Esophagus squamous epithelium (tissue), 5 donors: ENCODE measurements at regions not wholly inside any gene's neighbourhood (a gene's known extent, or its start where the extent isn't known, plus 50 kb on each side); places are given as distances from the start of the nearest gene placed in this dataset.

Experiments used
- DNase-seq: peaks from one replicate; lab custom pipeline; 2025; lab: John Stamatoyannopoulos, UW
- H3K27ac ChIP-seq, 4 donors: fragments of 200-600 bp; sonication (generic); one replicate each; pipeline ENCODE4 v1.5.1; 2016 to 2019; ENCODE audit warnings: mild to moderate bottlenecking in 1 of 4
- H3K27me3 ChIP-seq, 4 donors: fragments of 200-600 bp; sonication (generic); 1 replicate in 3 of 4; 2 replicates in 1 of 4; pipeline versions ENCODE4 v1.5.1 to v1.6.0; 2017 to 2021; ENCODE audit warnings: antibody characterized with exemption in 1 of 4
- H3K36me3 ChIP-seq, 3 donors: fragments of 200-600 bp; sonication (generic); one replicate each; pipeline ENCODE4 v1.5.1; 2016 to 2019
- H3K4me1 ChIP-seq, 3 donors: fragments of 200-600 bp; sonication (generic); one replicate each; pipeline ENCODE4 v1.5.1; 2017 to 2019
- H3K4me3 ChIP-seq, 4 donors: fragments of 200-600 bp; sonication (generic); 1 replicate in 3 of 4; 2 replicates in 1 of 4; pipeline ENCODE4 v1.5.1; 2016 to 2019; ENCODE audit warnings: mild to moderate bottlenecking in 2 of 4, moderate library complexity in 1 of 4
- H3K9me3 ChIP-seq, 3 donors: fragments of 200-600 bp; sonication (generic); one replicate each; pipeline ENCODE4 v1.5.1; 2016 to 2019
- POLR2A ChIP-seq, 4 donors: fragments of 450-650 bp; IDR thresholded peaks; one replicate each; pipeline ENCODE4 v1.6.1; 2017; ENCODE audit warnings: antibody characterized with exemption in 4 of 4, mild to moderate bottlenecking in 4 of 4, moderate library complexity in 3 of 4
- WGBS, 2 donors: methylation state at CpG; one replicate each; pipeline ENCODE4 v1.1.5; 2018; 5-methylcytosine and 5-hydroxymethylcytosine counted together
- intact Hi-C: fragments of 100-400 bp; cut with DNase I; formaldehyde crosslinking; loops from one replicate; pipeline ENCODE4 v1.15.0; 2022
- TF ChIP-seq, protein P1 (sequence below), 6 experiments: fragments of 450-650 bp in 4 of 6; fragments of 200-600 bp in 2 of 6; sonication (generic) in 2 of 6; IDR thresholded peaks; one replicate each; pipeline ENCODE4 v1.5.1; 2016 to 2019; ENCODE audit warnings: antibody characterized with exemption in 6 of 6, mild to moderate bottlenecking in 4 of 6, moderate library complexity in 4 of 6
- donor health status: DM: yes; HTN: yes; CAD: no.

- no peak overlapping the region for H3K4me3 ChIP-seq
- H3K36me3 ChIP-seq = no peaks in the 10 kb centered on the region
- no peak overlapping the region for H3K27ac ChIP-seq
- H3K9me3 ChIP-seq = no peaks in the 10 kb centered on the region
- DNase-seq = no peak
- intact Hi-C loops = no loop called here
- TF ChIP-seq, protein P1, sequence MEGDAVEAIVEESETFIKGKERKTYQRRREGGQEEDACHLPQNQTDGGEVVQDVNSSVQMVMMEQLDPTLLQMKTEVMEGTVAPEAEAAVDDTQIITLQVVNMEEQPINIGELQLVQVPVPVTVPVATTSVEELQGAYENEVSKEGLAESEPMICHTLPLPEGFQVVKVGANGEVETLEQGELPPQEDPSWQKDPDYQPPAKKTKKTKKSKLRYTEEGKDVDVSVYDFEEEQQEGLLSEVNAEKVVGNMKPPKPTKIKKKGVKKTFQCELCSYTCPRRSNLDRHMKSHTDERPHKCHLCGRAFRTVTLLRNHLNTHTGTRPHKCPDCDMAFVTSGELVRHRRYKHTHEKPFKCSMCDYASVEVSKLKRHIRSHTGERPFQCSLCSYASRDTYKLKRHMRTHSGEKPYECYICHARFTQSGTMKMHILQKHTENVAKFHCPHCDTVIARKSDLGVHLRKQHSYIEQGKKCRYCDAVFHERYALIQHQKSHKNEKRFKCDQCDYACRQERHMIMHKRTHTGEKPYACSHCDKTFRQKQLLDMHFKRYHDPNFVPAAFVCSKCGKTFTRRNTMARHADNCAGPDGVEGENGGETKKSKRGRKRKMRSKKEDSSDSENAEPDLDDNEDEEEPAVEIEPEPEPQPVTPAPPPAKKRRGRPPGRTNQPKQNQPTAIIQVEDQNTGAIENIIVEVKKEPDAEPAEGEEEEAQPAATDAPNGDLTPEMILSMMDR (IDR thresholded peaks at IDR 0.05) = no peak
- no peak for TF ChIP-seq POLR2A (IDR thresholded peaks at IDR 0.05)
- WGBS, 2 donors = 48 to 50% methylated on average over 1 of the region's 1 CpG
- no peaks in the 10 kb centered on the region for H3K4me1 ChIP-seq
- no peaks in the 10 kb centered on the region for H3K27me3 ChIP-seq
These were observed 353.6 kb upstream of the RGMB start for GRCh38 chr5:98419825-98420224.

DNA sequence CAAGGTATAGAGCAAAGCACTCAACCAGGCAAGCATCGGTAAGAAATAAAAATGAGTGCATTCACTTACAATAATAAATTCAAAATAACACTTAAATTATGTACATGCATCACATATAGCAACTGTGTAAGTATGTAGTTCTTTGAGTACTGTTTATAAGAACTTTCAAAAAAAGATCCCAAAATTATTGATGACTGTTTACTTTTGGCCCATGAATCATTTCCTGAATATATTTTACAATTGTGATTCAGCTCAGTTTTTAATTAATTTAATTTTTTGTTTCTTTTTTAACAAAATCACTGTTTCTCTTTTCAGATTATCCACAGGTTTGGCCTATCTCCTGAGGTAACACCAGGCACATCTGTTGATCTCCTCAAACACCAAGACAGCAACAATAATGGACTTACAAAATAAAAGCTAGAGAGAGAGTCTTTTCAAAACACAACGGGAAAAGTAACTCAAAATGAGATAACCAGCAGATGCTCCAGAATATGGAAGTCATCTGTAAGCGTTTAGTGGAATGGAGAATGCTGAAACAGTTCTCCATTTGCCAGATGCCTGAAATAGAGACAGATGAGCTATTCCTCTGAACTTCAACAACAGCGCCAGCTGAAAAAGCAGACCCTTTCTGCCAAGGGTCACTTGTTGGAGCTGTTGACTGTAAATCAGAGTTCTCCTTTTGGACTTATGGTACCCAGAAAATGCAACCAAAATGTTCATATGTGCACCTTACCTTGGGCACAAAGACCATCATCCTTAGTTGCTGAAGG lies 348.6 kb upstream of the RGMB start:
- WGBS, 2 donors = 66 to 68% methylated on average over 4 of the region's 4 CpGs
- intact Hi-C loops = no loop called here

GRCh38 chr5:98425640-98426039 lies 347.8 kb upstream of the RGMB start:
- no peaks in the 10 kb centered on the region for H3K36me3 ChIP-seq
- intact Hi-C loops = no loop called here
- no peak for TF ChIP-seq POLR2A (IDR thresholded peaks at IDR 0.05)
- TF ChIP-seq, protein P1 (IDR thresholded peaks at IDR 0.05) = no peak
- peak overlapping the region in 2 of 4 donors; percentile 12 to 37 for H3K27ac ChIP-seq
- H3K4me3 ChIP-seq = no peak overlapping the region
- H3K4me1 ChIP-seq = peaks cover 0 to 11% (median 0%) of the 10 kb centered on the region in 3 donors
- H3K9me3 ChIP-seq = no peaks in the 10 kb centered on the region
- no peaks in the 10 kb centered on the region for H3K27me3 ChIP-seq
- DNase-seq = no peak

More for the DNA sequence above, 348.6 kb upstream of the RGMB start:
- Histone ChIP-seq H3K9me3 (no peaks in the 10 kb centered on the region), H3K27ac (peak overlapping the region in 2 of 4 donors; percentile 12 to 37), H3K27me3 (no peaks in the 10 kb centered on the region), H3K36me3 (no peaks in the 10 kb centered on the region), H3K4me1 (peaks cover 0 to 11% (median 0%) of the 10 kb centered on the region in 3 donors), H3K4me3 (no peak overlapping the region)
- TF ChIP-seq, protein P1 (IDR thresholded peaks at IDR 0.05) = no peak
- no peak for TF ChIP-seq POLR2A (IDR thresholded peaks at IDR 0.05)
- DNase-seq = no peak

- H3K27ac ChIP-seq = no peak overlapping the region
- peaks cover 0 to 11% (median 5%) of the 10 kb centered on the region in 3 donors for H3K4me1 ChIP-seq
- H3K4me3 ChIP-seq = no peak overlapping the region
- intact Hi-C loops = no loop called here
- no peaks in the 10 kb centered on the region for H3K27me3 ChIP-seq
- H3K9me3 ChIP-seq = no peaks in the 10 kb centered on the region
- 21 to 37% methylated on average over 4 of the region's 4 CpGs for WGBS, 2 donors
- TF ChIP-seq POLR2A (IDR thresholded peaks at IDR 0.05) = no peak
- TF ChIP-seq, protein P1 (IDR thresholded peaks at IDR 0.05) = no peak
- no peak for DNase-seq
- no peaks in the 10 kb centered on the region for H3K36me3 ChIP-seq
These were observed 344.7 kb upstream of the RGMB start for GRCh38 chr5:98428806-98429205.

GRCh38 chr5:98432378-98432777 lies 341.1 kb upstream of the RGMB start:
- no peak for DNase-seq
- WGBS, 2 donors = 81 to 90% methylated on average over 3 of the region's 3 CpGs
- no peaks in the 10 kb centered on the region for H3K9me3 ChIP-seq
- H3K4me1 ChIP-seq = peaks cover 0 to 11% (median 5%) of the 10 kb centered on the region in 3 donors
- peak overlapping the region in 2 of 4 donors; percentile 21 to 39 for H3K27ac ChIP-seq
- H3K4me3 ChIP-seq = no peak overlapping the region
- TF ChIP-seq, protein P1 (IDR thresholded peaks at IDR 0.05) = no peak
- TF ChIP-seq POLR2A (IDR thresholded peaks at IDR 0.05) = no peak
- no peaks in the 10 kb centered on the region for H3K27me3 ChIP-seq
- H3K36me3 ChIP-seq = no peaks in the 10 kb centered on the region
- intact Hi-C loops = no loop called here
